Uterus (tissue), 2 donors: ENCODE measurements at regions not wholly inside any gene's neighbourhood (a gene's known extent, or its start where the extent isn't known, plus 50 kb on each side); places are given as distances from the start of the nearest gene placed in this dataset.

Experiments used
- CTCF ChIP-seq, 4 experiments: fragments of 200-600 bp in 2 of 4; fragments of 450-650 bp in 2 of 4; sonication (generic) in 2 of 4; IDR thresholded peaks; one replicate each; pipeline ENCODE4 v1.5.1; 2016 to 2019; ENCODE audit warnings: antibody characterized with exemption in 4 of 4, mild to moderate bottlenecking in 2 of 4, moderate library complexity in 1 of 4
- POLR2A ChIP-seq, 2 donors: fragments of 450-650 bp; IDR thresholded peaks; one replicate each; pipeline ENCODE4 v1.6.1; 2016; ENCODE audit warnings: antibody characterized with exemption in 2 of 2, mild to moderate bottlenecking in 1 of 2, moderate library complexity in 1 of 2

- TF ChIP-seq POLR2A (IDR thresholded peaks at IDR 0.05) (no peak), CTCF (IDR thresholded peaks at IDR 0.05) (no peak)
These were observed 64.4 kb upstream of the ZNF527 start for GRCh38 chr19:37306383-37306963.
